Rectal smooth muscle tissue (tissue), 1 donor: ENCODE measurements at regions not wholly inside any gene's neighbourhood (a gene's known extent, or its start where the extent isn't known, plus 50 kb on each side); places are given as distances from the start of the nearest gene placed in this dataset.

Experiments
- H3K27ac ChIP-seq: one replicate; pipeline ENCODE4 v1.7.0; 2013; ENCODE audit warnings: low read depth, low read length, inconsistent platforms
- H3K27me3 ChIP-seq: one replicate; pipeline ENCODE4 v1.7.0; 2013; ENCODE audit warnings: low read length; ENCODE audit not compliant: control insufficient read depth, insufficient read depth
- H3K36me3 ChIP-seq: one replicate; pipeline ENCODE4 v1.7.0; 2013; ENCODE audit warnings: low read length; ENCODE audit not compliant: control insufficient read depth, insufficient read depth
- H3K4me1 ChIP-seq: one replicate; pipeline ENCODE4 v1.7.0; 2013; ENCODE audit warnings: low read length; ENCODE audit not compliant: control insufficient read depth, insufficient read depth
- H3K4me3 ChIP-seq: one replicate; pipeline ENCODE4 v1.7.0; 2013; ENCODE audit warnings: low read length
- H3K9ac ChIP-seq: one replicate; pipeline ENCODE4 v1.7.0; 2013; ENCODE audit warnings: low read length

- Histone ChIP-seq H3K4me3 (no peak overlapping the region), H3K27ac (no peak overlapping the region), H3K27me3 (no peaks in the 10 kb centered on the region), H3K36me3 (no peaks in the 10 kb centered on the region), H3K9ac (no peak overlapping the region), H3K4me1 (no peaks in the 10 kb centered on the region)
Observed at GRCh38 chr13:39217471-39217870, 179.2 kb downstream of the NHLRC3 start.

GRCh38 chr13:39224671-39225240, 186.5 kb downstream of the NHLRC3 start:
- H3K4me3 ChIP-seq, result no peak overlapping the region
- no peaks in the 10 kb centered on the region for H3K36me3 ChIP-seq
- H3K27me3 ChIP-seq, result no peaks in the 10 kb centered on the region
- no peaks in the 10 kb centered on the region for H3K4me1 ChIP-seq
- H3K9ac ChIP-seq, result no peak overlapping the region
- H3K27ac ChIP-seq, result no peak overlapping the region

- H3K4me3 ChIP-seq, result no peak overlapping the region
- no peak overlapping the region for H3K9ac ChIP-seq
- H3K36me3 ChIP-seq, result no peaks in the 10 kb centered on the region
- H3K4me1 ChIP-seq, result no peaks in the 10 kb centered on the region
- no peak overlapping the region for H3K27ac ChIP-seq
- H3K27me3 ChIP-seq, result no peaks in the 10 kb centered on the region
Observed at GRCh38 chr13:39225860-39226259, 187.6 kb downstream of the NHLRC3 start.

DNA sequence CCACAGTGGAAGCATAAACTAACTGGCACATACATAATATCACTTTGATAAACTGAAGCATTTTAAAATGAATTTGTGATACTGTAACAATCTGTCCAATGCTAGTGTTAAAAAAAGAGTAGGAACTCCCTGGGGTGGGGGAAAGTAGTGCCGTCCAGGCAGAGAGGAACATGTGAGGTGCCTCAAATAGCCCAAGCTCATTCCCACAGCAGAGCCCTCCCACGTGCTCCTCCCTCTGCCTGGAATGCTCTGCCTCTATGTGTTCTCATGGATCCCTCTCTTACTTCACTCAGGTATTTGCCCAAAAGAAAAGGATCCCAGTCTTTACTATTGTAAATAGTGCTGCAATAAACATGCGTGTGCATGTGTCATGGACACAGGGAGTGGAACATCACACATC, 188.1 kb downstream of the NHLRC3 start:
- Histone ChIP-seq H3K36me3 (no peaks in the 10 kb centered on the region), H3K4me3 (no peak overlapping the region), H3K9ac (no peak overlapping the region), H3K27me3 (no peaks in the 10 kb centered on the region), H3K4me1 (no peaks in the 10 kb centered on the region), H3K27ac (no peak overlapping the region)

- Histone ChIP-seq H3K27me3 (no peaks in the 10 kb centered on the region), H3K27ac (no peak overlapping the region), H3K9ac (no peak overlapping the region), H3K4me1 (no peaks in the 10 kb centered on the region), H3K36me3 (no peaks in the 10 kb centered on the region), H3K4me3 (no peak overlapping the region)
Observed at GRCh38 chr13:39232401-39232980, 194.2 kb downstream of the NHLRC3 start.

DNA sequence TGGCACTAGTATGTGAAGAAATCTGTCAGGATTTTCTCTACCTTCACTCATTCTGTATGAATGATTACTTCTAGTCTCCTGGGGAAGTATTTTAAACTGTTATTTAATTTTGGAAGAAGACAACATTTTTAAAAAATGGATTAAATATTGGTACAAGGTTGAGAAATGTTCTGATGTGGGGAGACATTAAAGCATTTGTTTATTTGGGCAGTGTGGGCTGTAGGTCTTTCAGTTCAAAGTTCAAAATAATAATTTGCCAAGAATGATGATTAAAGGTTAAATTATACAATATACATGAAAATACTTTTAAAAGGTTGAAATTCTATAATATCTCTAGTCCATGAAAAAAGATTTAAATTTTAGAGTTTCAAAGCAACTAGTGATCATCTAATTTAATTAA, 194.7 kb downstream of the NHLRC3 start:
- H3K9ac ChIP-seq, result no peak overlapping the region
- H3K4me3 ChIP-seq, result no peak overlapping the region
- H3K27ac ChIP-seq, result no peak overlapping the region
- H3K36me3 ChIP-seq, result no peaks in the 10 kb centered on the region
- H3K27me3 ChIP-seq, result no peaks in the 10 kb centered on the region
- H3K4me1 ChIP-seq, result no peaks in the 10 kb centered on the region

GRCh38 chr13:39233519-39233918, 195.3 kb downstream of the NHLRC3 start:
- H3K4me1 ChIP-seq, result no peaks in the 10 kb centered on the region
- no peaks in the 10 kb centered on the region for H3K36me3 ChIP-seq
- H3K9ac ChIP-seq, result no peak overlapping the region
- no peak overlapping the region for H3K4me3 ChIP-seq
- H3K27ac ChIP-seq, result no peak overlapping the region
- H3K27me3 ChIP-seq, result no peaks in the 10 kb centered on the region

DNA sequence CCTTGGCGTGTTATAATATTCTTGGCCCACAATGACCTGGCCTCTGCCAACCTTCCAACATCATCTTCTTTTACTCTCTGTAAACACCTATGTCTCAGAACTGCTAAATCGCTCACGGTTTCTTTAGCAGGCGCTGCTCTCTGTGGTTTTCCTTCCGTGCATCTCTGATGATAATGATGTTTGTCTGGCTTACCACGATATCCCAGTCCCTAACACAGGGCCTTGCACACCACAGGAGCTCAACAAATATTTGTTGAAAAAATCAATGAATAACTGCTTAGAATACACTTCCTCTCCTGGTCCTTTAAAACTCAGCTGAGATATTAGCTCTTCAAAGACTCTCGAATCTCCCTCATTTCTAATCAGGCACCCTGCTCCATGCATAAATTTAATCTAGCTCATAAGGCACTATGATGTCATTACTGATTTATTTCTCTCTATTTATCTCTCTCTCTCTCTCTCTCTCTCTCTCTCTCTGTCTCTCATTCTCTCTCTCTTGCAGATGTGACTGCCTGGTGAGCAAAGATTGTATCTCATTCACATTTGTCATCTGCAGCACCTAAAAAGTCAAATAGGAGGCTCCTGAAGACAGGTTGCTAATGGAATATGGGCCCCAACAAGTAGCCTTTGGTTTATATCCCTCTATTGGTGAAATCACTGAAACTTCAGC, 206.4 kb downstream of the NHLRC3 start:
- H3K4me3 ChIP-seq, result no peak overlapping the region
- H3K27ac ChIP-seq, result no peak overlapping the region
- no peak overlapping the region for H3K9ac ChIP-seq
- no peaks in the 10 kb centered on the region for H3K36me3 ChIP-seq
- no peaks in the 10 kb centered on the region for H3K27me3 ChIP-seq
- H3K4me1 ChIP-seq, result no peaks in the 10 kb centered on the region

DNA sequence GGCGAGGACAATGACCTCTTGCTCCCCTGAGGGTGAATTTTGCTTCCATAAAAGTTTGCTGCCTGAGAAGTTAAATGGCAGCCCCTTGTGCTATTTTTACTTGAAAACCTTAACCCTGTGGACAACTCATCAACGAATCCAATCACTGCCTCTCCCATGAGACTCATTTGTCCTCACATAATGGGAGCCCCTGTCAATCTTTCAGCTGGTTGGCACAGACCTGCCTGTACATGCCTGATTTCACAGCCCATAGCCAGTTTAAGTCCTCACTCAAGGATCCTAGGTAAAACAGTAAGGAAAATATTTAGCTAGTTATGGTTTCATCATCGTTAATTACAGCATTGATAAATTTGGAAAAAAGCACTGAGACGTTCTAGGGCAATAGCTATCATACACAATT, 207.4 kb downstream of the NHLRC3 start:
- no peaks in the 10 kb centered on the region for H3K4me1 ChIP-seq
- no peaks in the 10 kb centered on the region for H3K36me3 ChIP-seq
- no peak overlapping the region for H3K9ac ChIP-seq
- H3K4me3 ChIP-seq, result no peak overlapping the region
- no peaks in the 10 kb centered on the region for H3K27me3 ChIP-seq
- no peak overlapping the region for H3K27ac ChIP-seq

DNA sequence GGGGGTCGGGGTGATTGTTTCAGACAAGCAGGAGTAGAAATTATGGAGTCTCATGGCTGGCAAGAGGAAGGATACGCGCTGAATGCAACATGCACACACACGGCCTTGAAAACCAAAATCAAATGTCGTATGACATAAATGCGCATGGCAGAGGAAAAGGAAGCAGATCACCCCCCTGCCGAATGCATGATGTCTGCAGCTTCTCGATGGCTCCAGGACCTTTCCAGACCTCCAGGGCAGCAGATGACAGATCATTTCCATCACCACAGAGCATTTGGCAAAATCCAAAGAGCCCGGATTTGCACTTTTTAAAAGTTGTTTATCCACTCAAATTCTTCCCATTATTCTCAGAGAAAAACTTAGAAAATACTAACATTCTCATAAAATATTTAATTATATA, 211.7 kb downstream of the NHLRC3 start:
- Histone ChIP-seq H3K36me3 (no peaks in the 10 kb centered on the region), H3K27ac (no peak overlapping the region), H3K4me3 (no peak overlapping the region), H3K27me3 (no peaks in the 10 kb centered on the region), H3K4me1 (no peaks in the 10 kb centered on the region), H3K9ac (no peak overlapping the region)

- Histone ChIP-seq H3K36me3 (no peaks in the 10 kb centered on the region), H3K4me1 (no peaks in the 10 kb centered on the region), H3K9ac (no peak overlapping the region), H3K27me3 (no peaks in the 10 kb centered on the region), H3K4me3 (no peak overlapping the region), H3K27ac (no peak overlapping the region)
Observed at GRCh38 chr13:39250440-39250839, 212.2 kb downstream of the NHLRC3 start.

DNA sequence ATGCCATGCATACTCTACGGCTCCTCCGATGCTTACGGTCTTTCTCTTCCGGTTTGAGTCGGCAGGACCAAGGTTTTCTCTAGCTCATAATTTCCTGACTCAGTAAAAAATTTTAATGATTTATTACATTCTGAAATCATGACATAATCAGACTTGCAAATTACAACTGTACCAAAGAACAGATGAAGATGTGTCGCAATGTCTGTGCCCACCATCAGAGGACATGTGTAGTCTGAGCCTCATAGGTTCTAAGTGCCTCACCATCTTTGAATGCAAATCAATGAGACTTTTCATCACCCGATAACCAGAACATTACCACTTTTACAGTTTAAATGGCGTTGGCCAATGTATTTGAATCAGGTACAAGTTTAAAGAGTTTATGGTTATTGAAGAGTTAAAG, 213.1 kb downstream of the NHLRC3 start:
- no peak overlapping the region for H3K4me3 ChIP-seq
- no peak overlapping the region for H3K27ac ChIP-seq
- no peak overlapping the region for H3K9ac ChIP-seq
- no peaks in the 10 kb centered on the region for H3K27me3 ChIP-seq
- H3K4me1 ChIP-seq, result no peaks in the 10 kb centered on the region
- no peaks in the 10 kb centered on the region for H3K36me3 ChIP-seq

GRCh38 chr13:39253774-39254173, 215.5 kb downstream of the NHLRC3 start:
- no peaks in the 10 kb centered on the region for H3K36me3 ChIP-seq
- H3K9ac ChIP-seq, result no peak overlapping the region
- H3K27me3 ChIP-seq, result no peaks in the 10 kb centered on the region
- no peaks in the 10 kb centered on the region for H3K4me1 ChIP-seq
- no peak overlapping the region for H3K27ac ChIP-seq
- no peak overlapping the region for H3K4me3 ChIP-seq
